PC-9 (cell line): ENCODE measurements at regions not wholly inside any gene's neighbourhood (a gene's known extent, or its start where the extent isn't known, plus 50 kb on each side); places are given as distances from the start of the nearest gene placed in this dataset.

ENCODE experiments used
- CTCF ChIP-seq: fragments of 200-600 bp; sonication (generic); conservative IDR thresholded peaks from 2 replicates; pipeline ENCODE4 v1.6.1; 2017; ENCODE audit warnings: mixed run types, antibody characterized with exemption, mild to moderate bottlenecking, moderate library complexity
- EZH2 ChIP-seq: fragments of 200-600 bp; sonication (generic); IDR thresholded peaks from 2 replicates; pipeline ENCODE4 v1.8.0; 2017; ENCODE audit warnings: antibody characterized with exemption, low read depth

GRCh38 chr14:101704140-101704539 is 57.4 kb upstream of the PPP2R5C start:
- TF ChIP-seq CTCF (no peak), EZH2 (no peak)
